ENCODE measurements at regions not wholly inside any gene's neighbourhood (a gene's known extent, or its start where the extent isn't known, plus 50 kb on each side); places are given as distances from the start of the nearest gene placed in this dataset.
"Not testable (repeated sequence)": the region's sequence is repeated elsewhere in the genome, so short reads cannot be mapped to it uniquely, and the experiment has no call there.

DNA sequence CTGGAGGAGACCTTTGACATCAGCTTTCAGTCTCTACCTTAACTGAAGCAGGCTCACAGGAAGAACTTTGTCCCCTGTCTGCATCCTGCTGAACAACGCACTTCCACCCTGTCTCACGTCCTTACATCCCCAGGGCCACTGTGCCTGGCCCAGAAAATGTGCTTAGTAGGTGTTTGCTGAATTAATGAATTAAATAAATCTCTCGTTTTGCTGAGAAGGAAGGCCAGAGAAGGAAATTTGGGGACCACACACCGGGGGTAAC, 54.3 kb upstream of the CREB3L1 start:
- no peak for DNase-seq (ENCODE audit: low spot score)

DNA sequence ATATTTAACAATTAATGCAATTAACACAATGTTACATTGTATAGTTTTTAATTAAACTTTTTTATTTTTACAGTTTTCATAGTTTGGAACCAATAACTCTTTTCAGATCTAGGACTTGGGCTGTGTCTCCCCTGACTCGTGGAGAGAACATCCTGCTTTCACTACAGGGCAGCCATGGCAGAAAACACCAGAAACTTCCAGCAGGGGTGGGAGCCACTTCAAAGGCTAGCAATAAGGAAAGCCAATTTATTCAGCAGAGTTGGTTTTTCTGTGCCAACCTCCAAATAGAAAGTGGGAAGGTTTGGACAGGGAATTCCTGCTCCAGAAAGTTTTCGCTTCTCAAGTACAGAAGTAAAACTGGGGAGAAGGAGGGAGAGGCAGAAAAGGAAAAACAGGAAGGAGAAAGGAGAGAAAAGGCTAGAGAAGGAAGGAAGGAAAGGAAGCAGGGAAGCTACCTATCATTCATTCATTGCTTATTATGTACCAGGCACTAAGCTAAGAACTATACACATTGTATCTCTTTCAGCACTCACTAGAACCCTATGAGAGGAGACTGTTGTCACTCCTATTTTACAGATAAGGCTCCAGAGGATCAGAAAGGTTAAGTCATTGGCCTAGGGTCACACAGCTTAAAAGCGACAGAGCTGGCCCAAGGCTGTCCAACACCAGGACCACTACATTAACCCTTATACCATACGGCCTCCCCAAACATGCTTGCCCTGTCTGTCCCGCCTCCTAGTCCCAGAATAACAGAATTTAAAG, 54.8 kb upstream of the CREB3L1 start:
- no peak for DNase-seq (ENCODE audit: low spot score)

DNA sequence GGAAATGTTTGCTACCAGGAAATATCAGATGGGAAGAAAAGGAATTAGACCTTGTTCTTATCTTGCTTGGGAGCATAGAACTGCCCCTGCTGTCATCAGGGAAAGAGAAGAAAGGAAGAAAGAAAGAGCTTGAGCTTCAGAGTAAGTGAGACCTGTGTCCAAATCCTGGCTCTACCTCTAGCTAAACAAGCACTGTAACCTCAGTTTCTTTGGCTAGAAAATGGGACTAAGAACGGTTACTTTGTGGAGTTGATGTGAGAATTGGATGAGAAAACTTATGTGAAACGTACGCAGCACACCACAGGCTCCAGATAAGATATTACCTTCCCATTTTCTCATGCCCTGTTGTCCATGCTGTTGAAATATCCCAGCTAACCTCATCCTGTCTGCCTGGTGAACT, 57.1 kb upstream of the CREB3L1 start:
- DNase-seq (ENCODE audit: low spot score): no peak

DNA sequence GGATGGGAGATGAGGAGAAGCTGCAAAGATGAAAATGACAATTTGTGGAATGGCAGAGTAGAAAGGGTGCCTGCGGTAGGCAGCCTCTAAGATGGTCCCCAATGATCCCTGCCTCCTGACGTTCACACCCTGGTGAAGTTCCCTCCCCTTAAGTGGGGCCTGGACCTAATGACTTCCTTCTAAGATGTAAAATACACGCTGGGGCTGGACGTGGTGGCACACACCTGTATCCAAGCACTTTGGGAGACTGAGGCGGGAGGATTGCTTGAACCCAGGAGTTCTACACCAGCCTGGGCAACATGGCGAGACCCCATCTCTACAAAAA, 60.7 kb upstream of the CREB3L1 start:
- no peak for DNase-seq (ENCODE audit: low spot score)

DNA sequence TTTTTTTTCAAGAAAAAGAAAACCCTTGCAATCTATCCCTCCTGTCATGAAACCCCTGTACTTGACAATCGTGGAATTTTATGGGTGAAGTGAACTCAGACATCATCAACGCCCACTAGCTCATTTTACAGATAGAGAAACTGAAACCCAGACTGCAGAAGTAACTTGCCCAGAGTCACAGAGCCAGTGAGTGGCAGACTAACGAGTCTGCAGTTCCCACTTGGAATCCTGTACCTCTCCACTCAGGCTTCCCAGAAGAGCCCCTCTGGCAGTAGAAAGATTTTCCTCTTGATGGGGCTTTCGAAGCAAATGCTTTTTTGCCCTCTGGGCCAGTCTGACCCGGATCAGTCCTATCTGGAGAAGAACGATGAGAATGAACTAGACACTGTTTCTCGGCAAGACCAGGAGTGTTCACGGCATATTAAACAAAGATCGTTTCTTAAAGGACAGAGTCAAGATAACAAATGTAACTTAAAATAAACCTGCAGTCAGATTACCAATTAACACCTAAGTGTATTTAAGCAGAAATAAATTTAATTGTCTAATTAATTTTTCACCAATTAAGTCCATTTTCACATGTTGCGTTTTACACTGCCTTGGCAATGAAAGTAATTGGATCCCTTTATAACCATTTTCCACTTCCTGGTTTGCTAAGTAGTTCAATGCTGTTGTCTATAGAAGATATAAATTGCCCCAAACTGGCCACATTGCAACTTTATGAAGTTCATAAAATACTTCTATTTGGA, 61.3 kb upstream of the CREB3L1 start:
- DNase-seq (ENCODE audit: low spot score): peak; percentile 38

DNA sequence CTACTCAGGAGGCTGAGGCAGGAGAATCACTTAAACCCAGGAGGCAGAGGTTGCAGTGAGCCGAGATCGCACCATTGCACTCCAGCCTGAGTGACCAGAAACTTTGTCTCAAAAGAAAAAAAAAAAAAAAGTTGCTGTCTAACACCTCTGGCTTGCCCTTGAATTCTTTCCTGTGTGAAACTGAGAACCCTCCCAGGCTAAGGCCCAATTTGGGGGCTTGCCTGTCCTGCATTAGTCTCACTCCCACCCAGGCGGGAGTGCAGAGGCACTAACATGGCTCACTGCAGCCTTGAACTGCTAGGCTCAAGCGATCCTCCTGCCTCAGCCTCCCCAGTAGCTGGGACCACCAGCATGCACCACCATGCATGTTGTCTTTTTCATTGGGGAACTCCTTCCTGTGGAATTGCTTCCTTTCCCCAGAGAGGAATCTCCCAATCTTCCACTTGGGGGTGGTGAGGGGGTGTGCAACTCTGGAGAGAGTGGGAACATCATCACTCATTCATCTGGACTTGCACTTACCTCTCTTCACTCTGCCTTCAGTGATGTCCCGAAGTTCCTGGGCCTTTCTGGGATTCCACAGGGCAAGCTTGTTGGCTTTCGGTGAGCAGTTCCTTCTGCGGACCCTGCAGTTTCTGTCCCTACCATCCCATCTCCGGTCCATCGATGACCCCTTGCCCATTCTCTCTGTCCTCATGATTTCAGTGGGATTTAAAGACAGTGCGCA, 62.1 kb upstream of the CREB3L1 start:
- DNase-seq (ENCODE audit: low spot score): no peak

DNA sequence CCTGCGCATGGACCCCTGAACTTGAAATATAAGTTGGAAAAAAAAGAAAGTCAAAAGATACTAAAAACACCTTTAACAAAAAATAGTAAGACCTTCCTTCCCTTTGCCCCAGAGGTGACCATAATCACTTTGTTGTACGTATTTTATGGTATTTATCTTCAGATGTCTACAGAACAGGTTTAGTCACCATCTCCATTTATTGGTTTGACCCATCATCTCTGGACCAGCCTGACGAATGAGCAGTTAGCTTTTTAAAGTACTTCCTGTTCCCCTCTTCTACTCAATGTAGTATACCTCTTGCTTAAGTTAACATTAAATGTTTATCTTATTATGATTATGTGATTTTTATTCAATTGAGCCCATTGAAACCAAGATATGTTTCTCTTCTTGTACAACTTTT, 64.7 kb upstream of the CREB3L1 start:
- no peak for DNase-seq (ENCODE audit: low spot score)

DNA sequence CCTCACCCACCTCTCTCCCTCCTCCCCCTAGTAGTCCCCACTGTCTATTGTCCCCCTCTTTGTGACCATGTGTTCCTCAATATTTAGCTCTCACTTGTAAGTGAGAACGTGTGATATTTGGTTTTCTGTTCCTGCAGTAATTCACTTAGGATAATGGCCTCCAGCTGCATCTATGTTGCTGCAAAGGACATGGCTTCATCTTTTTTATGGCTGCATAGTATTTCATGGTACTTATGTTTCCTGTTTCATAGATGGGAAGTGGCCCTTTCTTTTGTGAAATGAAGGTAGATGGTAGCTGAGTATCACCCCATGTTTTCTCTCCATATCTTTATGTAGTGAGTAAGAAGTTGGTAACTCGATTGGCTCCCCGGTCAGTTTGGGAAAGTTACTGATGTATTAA, 66.6 kb upstream of the CREB3L1 start:
- no peak for DNase-seq (ENCODE audit: low spot score)

DNA sequence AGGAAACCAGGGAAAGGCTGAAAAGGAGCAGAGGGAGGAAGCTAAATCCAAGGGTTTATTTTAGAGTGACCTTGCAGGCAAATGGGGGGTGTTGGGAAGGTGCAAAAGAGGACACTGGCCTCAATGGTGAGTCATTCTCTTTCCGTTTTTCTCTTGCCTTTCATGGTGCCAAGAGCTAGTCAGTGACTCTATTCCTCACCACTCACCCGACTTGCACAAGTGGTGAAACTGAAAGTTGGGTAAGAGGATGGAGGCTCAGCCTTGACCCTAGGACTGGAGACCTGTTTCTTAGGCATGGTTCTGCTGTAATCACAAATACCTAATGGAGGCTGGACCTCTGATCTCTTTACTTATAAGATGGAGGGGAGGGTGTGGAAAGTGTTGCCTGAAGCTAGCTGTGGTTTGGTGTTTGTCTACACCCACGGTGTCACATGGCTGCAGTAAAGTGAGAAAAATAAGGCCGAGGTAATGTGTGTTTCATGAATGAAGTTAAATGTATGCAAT, 67.3 kb upstream of the CREB3L1 start:
- DNase-seq (ENCODE audit: low spot score): peak; percentile 55

DNA sequence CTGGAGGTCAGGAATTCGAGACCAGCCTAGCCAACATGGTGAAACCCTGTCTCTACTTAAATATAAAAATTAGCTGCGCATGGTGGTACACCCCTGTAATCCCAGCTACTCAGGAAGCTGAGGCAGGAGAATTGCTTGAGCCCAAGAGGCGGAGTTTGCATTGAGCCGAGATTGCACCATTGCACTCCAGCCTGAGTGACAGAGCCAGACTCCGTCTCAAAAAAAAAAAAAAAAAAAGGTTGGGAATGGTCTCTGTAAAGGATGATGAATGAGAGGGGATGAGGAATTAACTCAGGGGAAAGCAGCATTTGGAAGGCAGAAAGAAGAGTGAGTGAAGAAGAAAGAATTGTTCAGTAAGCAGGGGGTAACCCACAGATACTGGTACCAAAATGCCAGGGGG, 67.8 kb upstream of the CREB3L1 start:
- DNase-seq (ENCODE audit: low spot score): not testable (repeated sequence)

DNA sequence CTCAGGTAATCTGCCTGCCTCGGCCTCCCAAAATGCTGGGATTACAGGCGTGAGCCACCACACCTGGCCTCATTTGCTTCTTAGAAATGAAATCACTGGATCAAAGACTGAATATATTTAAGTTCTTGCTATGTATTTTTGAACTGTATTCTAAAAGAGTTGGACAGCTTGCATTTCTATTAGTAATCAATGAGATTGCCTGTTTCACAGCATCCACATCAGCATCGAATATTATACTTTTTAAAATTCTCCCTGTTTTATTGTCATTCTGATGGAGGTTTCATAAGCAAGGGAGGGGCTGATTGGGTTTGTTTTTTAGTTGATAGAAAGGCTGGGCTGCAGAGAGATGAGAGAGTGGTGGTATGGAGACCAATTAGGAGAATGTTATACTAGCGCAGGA, 68.7 kb upstream of the CREB3L1 start:
- no peak for DNase-seq (ENCODE audit: low spot score)

DNA sequence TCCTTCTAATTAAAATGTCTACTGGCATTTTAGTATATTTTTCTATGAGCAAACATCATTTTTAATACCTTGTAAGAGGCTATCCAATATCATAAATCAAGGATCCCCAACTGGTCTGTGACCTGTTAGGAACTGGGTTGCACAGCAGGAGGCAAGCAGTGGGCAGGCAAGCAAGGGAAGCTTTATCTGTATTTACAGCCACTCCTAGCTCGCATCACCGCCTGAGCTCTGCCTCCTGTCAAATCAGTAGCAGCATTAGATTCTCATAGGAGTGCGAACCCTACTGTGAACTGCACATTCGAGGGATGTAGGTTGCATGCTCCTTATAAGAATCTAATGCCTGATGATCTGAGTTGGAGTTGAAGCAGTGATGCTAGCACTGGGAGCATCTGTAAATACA, 70.2 kb upstream of the CREB3L1 start:
- DNase-seq (ENCODE audit: low spot score): no peak

DNA sequence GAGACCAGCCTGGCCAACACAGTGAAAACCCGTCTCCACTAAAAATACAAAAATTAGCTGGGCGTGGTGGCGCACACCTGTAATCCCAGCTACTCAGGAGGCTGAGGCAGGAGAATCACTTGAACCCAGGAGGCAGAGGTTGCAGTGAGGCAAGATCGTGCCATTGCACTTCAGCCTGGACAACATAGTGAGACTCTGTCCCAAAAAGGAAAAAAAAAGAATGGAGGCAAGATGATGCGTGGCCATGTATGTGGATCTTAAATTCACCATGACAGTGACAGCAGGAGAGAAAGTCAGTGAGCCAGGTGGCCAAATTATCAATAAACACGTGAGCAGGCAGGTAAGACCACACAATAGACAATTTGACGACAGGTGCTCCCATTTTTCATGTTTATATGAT, 73.0 kb upstream of the CREB3L1 start:
- not testable (repeated sequence) for DNase-seq (ENCODE audit: low spot score)

DNA sequence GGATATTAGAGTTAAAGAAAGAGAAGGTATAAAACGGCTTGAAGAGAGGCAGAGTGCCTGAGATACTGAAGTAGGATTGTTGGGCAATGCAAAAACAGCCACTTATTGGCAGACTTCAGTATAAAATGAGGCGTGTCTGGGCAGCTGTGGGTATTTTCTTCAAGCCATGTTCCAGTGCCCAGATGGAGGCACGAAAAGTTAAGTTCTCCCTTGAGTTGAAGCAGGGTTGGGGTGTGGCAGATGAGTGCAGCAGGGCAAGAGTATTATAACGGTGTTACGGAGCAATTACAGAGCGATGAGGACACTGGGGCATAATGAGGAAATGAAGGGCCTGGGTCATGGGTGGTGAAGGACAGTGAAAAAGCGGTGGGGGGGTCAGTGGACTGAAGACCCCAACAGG, 73.7 kb upstream of the CREB3L1 start:
- no peak for DNase-seq (ENCODE audit: low spot score)

DNA sequence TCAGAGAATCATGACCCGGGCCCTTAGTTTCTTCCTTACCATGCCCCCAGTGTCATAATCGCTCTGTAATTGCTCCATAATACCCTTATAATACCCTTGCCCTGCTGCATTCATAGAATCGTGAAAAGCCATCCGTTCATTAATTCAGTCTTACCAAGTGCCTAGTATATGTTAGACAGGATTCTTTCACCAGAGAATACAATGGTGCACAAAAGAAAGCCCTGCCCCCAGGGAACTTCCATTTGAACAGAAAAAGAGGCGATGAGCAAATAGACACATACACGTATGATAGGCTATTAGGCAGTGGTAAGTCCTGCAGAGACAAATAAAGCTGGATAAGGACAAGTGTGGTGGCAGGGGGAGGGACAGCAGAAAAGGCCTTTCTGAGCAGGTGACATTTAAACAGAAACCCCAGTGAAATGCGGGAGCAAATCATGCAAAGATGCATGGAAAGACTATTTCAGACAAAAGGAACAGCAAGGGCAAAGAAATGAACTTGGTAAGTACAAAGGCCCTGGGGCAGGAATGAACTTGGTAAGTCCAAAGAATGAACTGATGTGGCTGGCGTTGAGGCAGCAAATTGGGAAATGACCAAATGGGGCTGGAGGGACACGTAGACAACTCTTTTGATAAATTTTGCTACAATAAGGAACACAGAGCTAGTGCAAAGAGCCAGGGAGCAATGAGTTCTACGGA, 74.6 kb upstream of the CREB3L1 start:
- no peak for DNase-seq (ENCODE audit: low spot score)

DNA sequence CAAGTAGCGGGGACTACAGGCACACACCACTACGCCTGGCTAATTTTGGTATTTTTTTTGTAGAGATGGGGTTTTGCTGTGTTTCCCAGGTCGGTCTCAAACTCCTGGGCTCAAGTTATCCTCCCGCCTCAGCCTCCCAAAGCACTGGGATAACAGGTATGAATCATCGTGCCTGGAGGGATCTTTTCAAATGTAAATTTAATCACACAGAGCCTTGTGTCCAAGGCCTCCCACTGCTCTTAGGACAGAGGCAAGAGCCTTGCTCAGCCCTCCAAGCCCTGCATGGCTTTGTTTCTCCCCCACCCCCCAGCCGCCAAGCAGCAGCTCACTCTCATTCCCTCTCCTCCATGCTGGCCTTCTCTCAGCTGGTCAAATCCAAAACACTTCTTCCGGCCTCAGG, 75.3 kb upstream of the CREB3L1 start:
- no peak for DNase-seq (ENCODE audit: low spot score)

DNA sequence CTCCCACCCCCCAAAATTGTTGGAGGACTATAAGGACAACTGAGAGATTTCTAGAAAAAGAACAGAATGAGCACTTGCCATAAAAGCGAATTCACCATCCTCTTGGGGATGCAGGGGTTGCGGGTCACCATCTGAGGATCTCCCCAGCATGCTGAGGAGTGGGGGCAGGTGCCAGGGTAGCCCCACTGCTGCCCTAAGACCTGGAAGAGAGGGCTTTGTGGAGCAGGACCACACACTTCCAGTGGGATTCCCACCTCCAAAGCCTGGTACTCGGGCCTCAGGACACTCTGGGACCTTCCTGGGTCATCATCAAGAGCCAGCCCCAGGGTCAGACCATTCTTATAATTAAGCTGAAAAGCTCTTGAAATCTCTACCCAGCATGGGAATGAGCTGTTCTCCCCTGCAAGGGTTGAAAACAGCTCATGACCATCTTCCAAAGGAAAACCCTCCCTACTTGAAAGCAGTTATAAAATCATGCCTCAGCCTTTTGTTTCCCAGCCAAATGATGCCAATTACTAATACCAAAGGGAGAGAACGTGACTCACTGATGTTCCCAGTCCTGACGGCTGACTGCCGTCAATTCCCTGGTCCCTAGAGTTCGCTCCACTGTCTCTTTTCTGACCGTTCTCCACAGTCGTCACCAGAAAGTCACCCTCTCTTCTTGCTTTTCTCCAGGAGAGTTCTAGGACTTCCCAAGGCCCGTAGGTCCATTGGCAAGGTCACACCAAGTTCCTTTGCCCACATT, 76.8 kb upstream of the CREB3L1 start:
- no peak for DNase-seq (ENCODE audit: low spot score)

DNA sequence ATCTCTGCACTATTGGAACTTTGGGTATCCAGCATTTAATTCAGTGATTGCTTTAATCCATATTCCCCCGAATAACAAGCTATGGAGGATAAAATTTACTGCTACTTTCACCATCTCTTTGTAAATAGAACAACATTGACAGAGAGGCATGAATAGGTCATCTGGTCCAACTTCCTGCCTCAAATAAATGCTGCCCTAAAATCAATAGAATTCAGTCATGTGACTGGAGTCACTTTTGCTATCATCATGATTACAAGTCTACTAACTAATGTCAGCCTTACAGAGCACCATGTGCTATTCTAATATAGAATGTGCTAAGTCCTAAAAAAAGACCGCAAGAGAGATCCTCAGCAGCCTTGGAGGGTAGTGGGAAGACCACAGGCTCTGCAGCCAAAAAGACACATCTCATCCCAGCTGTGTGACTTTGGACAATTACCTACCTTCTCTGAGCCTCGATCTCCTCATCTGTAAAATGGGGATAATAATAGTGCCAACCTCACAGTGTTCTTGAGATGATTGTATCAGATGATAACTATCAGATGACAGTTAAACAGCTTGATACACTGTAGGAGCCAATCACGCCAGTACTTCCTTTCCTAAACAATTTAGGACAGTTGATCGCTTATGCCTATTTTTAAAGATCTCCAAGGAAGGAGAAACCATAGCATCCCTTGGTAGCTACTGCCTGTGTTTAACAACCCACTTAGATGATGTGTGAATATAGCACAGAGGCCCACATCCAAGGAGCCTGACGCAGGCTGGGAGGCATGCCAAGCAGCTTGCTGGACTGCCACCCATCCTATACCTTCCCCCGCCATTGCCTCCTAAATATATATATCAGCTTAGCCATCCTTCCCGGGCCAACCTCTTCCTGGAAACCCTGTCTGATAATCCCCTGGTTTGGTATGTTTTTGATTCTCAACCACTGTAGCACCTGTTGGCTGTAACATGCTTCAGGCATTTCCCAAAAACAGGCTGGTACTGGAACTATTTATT, 77.3 kb upstream of the PHF21A start:
- DNase-seq (ENCODE audit: low spot score): no peak

DNA sequence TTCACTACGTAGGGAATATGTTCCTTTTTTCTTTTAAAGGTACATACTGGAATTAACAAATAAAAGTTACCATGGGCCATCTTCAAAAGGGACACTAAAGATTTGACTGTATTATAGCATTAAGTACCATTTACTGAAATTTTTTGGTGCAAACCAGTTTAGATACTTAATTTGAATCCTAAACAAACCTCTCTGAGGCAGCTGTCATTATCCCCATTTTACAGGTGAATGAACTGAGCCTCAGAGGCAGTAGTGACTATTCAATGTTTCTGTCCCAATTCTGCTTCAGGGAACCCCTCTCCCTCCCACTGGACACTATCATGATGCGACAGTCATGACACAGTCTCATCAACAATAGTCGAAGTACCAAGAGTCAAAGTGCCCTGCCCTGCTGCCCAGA, 76.2 kb upstream of the PHF21A start:
- no peak for DNase-seq (ENCODE audit: low spot score)

DNA sequence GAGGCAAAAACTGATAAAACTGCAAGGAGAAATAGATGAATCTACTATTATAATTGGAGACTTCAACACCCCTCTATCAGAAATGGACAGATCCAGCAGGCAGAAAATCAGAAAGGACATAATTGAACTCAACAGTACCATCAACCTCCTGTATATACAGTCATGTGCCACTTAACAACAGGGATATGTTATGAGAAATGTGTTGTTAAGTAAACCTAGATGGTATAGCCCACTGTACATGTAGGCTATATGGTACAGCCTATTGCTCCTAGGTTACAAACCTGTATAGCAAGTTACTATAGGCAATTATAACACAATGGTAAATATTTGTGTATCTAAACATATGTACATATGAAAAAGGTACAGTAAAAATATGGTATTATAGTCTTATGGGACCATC, 66.8 kb upstream of the PHF21A start:
- no peak for DNase-seq (ENCODE audit: low spot score)

DNA sequence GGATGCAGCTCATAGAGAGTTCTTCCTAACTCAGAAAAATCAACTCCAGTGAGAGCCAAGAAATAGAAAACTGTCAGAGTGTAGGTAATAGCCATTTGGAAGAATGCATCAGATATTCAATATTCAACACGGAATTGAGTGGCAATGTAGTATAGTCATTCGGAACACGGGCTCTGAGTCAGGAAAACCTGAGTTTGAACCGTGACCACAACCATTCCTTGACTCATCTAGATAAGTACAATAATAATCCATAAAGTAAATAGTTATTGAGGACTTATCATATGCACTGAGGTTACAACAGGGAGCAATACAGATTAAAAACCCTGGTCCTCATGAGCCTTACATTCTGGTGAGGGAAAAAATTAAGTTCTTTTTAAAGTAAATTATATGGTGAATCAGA, 62.6 kb upstream of the PHF21A start:
- DNase-seq (ENCODE audit: low spot score): no peak

All from hepatic stellate cell (primary cell).